ENCODE measurements at regions not wholly inside any gene's neighbourhood (a gene's known extent, or its start where the extent isn't known, plus 50 kb on each side); places are given as distances from the start of the nearest gene placed in this dataset.
A peak's percentile ranks its signal among the peaks of the same experiment; 100 is the strongest.

GRCh38 chrX:20545538-20545937 is 278.8 kb upstream of the RPS6KA3 start:
- H3K4me3 Mint-ChIP-seq, result no peak overlapping the region
- Histone ChIP-seq H3K36me3 (ENCODE audit: control insufficient read depth in 2 of 3, insufficient read depth in 3 of 3, low read length in 3 of 3) (no peaks in the 10 kb centered on the region), H3K4me3 (ENCODE audit: low read length) (no peak overlapping the region), H3K9me3 (ENCODE audit: control insufficient read depth in 2 of 3, low read length in 3 of 3) (peaks cover 0 to 11% (median 0%) of the 10 kb centered on the region in 3 experiments), H3K4me1 (ENCODE audit: control insufficient read depth in 2 of 2, insufficient read depth in 2 of 2, low read length in 2 of 2) (no peaks in the 10 kb centered on the region), H3K27me3 (ENCODE audit: control insufficient read depth in 2 of 2, insufficient read depth in 2 of 2, low read length in 2 of 2) (no peaks in the 10 kb centered on the region), H3K27ac (ENCODE audit: low read depth, low read length) (no peak overlapping the region)
- no peaks in the 10 kb centered on the region for H3K27me3 Mint-ChIP-seq
- DNase-seq (no peak), ATAC-seq (no peak)
- ChIA-PET POLR2A (no interaction called here), CTCF (no interaction called here)
- H3K36me3 Mint-ChIP-seq, result peaks cover 0 to 12% (median 6%) of the 10 kb centered on the region in 5 donors
- H3K4me1 Mint-ChIP-seq, result peaks cover 0 to 2% (median 0%) of the 10 kb centered on the region in 7 donors
- intact Hi-C loops (cut with micrococcal nuclease), result no loop called here
- peaks cover 0 to 36% (median 12%) of the 10 kb centered on the region in 11 donors for H3K9me3 Mint-ChIP-seq
- H3K27ac Mint-ChIP-seq, result no peak overlapping the region

- ChIA-PET POLR2A (no interaction called here), CTCF (no interaction called here)
- Histone ChIP-seq H3K27me3 (ENCODE audit: control insufficient read depth in 2 of 2, insufficient read depth in 2 of 2, low read length in 2 of 2) (no peaks in the 10 kb centered on the region), H3K36me3 (ENCODE audit: control insufficient read depth in 2 of 3, insufficient read depth in 3 of 3, low read length in 3 of 3) (no peaks in the 10 kb centered on the region), H3K9me3 (ENCODE audit: control insufficient read depth in 2 of 3, low read length in 3 of 3) (peaks cover 0 to 11% (median 0%) of the 10 kb centered on the region in 3 experiments), H3K27ac (ENCODE audit: low read depth, low read length) (no peak overlapping the region), H3K4me3 (ENCODE audit: low read length) (no peak overlapping the region), H3K4me1 (ENCODE audit: control insufficient read depth in 2 of 2, insufficient read depth in 2 of 2, low read length in 2 of 2) (no peaks in the 10 kb centered on the region)
- H3K36me3 Mint-ChIP-seq, result peaks cover 0 to 12% (median 6%) of the 10 kb centered on the region in 5 donors
- H3K27me3 Mint-ChIP-seq, result peaks cover 0 to 2% (median 0%) of the 10 kb centered on the region in 5 donors
- H3K4me3 Mint-ChIP-seq, result no peak overlapping the region
- intact Hi-C loops (cut with micrococcal nuclease), result no loop called here
- DNase-seq (no peak), ATAC-seq (no peak)
- no peak overlapping the region for H3K27ac Mint-ChIP-seq
- peaks cover 0 to 39% (median 12%) of the 10 kb centered on the region in 11 donors for H3K9me3 Mint-ChIP-seq
- H3K4me1 Mint-ChIP-seq, result no peaks in the 10 kb centered on the region
Observed at GRCh38 chrX:20542072-20542471, 275.4 kb upstream of the RPS6KA3 start.

DNA sequence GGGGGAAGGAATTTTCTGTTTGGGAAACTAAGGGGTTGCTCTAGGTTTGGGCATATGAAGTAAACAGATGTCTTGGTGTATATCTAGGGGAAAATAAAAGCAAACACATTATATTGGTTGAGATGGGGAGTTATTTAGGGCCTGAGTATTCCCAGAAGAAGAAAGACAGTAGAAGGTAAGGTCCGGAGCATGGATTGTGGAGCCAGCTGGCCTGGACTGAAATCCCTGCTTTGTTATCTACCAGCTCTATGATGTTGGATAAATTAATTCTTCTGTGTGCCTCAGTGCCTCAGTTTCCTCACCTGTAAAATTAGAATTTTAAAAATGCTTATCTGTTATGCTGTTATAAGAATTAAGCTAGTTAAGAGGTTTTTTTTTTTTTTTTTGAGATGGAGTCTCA is 272.3 kb upstream of the RPS6KA3 start:
- H3K27me3 Mint-ChIP-seq, result peaks cover 0 to 16% (median 7%) of the 10 kb centered on the region in 5 donors
- peaks cover 0 to 12% (median 6%) of the 10 kb centered on the region in 5 donors for H3K36me3 Mint-ChIP-seq
- no peaks in the 10 kb centered on the region for H3K27me3 ChIP-seq (ENCODE audit: control insufficient read depth in 2 of 2, insufficient read depth in 2 of 2, low read length in 2 of 2)
- CTCF ChIA-PET, result no interaction called here
- no peak overlapping the region for H3K4me3 Mint-ChIP-seq
- intact Hi-C loops (cut with micrococcal nuclease), result no loop called here
- no peaks in the 10 kb centered on the region for H3K4me1 ChIP-seq (ENCODE audit: control insufficient read depth in 2 of 2, insufficient read depth in 2 of 2, low read length in 2 of 2)
- no peak overlapping the region for H3K4me3 ChIP-seq (ENCODE audit: low read length)
- H3K9me3 Mint-ChIP-seq, result peaks cover 0 to 36% (median 12%) of the 10 kb centered on the region in 11 donors
- no peaks in the 10 kb centered on the region for H3K36me3 ChIP-seq (ENCODE audit: control insufficient read depth in 2 of 3, insufficient read depth in 3 of 3, low read length in 3 of 3)
- H3K9me3 ChIP-seq (ENCODE audit: control insufficient read depth in 2 of 3, low read length in 3 of 3), result peaks cover 0 to 11% (median 0%) of the 10 kb centered on the region in 3 experiments
- no peaks in the 10 kb centered on the region for H3K4me1 Mint-ChIP-seq
- POLR2A ChIA-PET, result no interaction called here
- H3K27ac ChIP-seq (ENCODE audit: low read depth, low read length), result no peak overlapping the region
- no peak for ATAC-seq
- no peak overlapping the region for H3K27ac Mint-ChIP-seq
- no peak for DNase-seq

GRCh38 chrX:20531667-20532066 is 265.0 kb upstream of the RPS6KA3 start:
- H3K27ac ChIP-seq (ENCODE audit: low read depth, low read length), result no peak overlapping the region
- Mint-ChIP-seq H3K9me3 (no peaks in the 10 kb centered on the region), H3K4me3 (no peak overlapping the region), H3K27ac (no peak overlapping the region), H3K27me3 (peaks cover 18 to 59% (median 22%) of the 10 kb centered on the region in 5 donors), H3K36me3 (no peaks in the 10 kb centered on the region), H3K4me1 (peaks cover 0 to 16% (median 4%) of the 10 kb centered on the region in 7 donors)
- H3K27me3 ChIP-seq (ENCODE audit: control insufficient read depth in 2 of 2, insufficient read depth in 2 of 2, low read length in 2 of 2), result no peaks in the 10 kb centered on the region
- intact Hi-C loops (cut with micrococcal nuclease), result loop anchor here in 1 of 2 donors (5.0 kb wide), 1 partner anchor 846 kb away; no protein-coding TSS in a partner anchor
- POLR2A ChIA-PET, result no interaction called here
- no peak for ATAC-seq
- no peaks in the 10 kb centered on the region for H3K36me3 ChIP-seq (ENCODE audit: control insufficient read depth in 2 of 3, insufficient read depth in 3 of 3, low read length in 3 of 3)
- CTCF ChIA-PET, result interaction anchor here (1.3 to 4.1 kb wide), 3 partner anchors 1191 to 1209 kb away, joined by 4 to 22 read pairs (median 12); no protein-coding TSS in a partner anchor
- H3K9me3 ChIP-seq (ENCODE audit: control insufficient read depth in 2 of 3, low read length in 3 of 3), result no peaks in the 10 kb centered on the region
- no peaks in the 10 kb centered on the region for H3K4me1 ChIP-seq (ENCODE audit: control insufficient read depth in 2 of 2, insufficient read depth in 2 of 2, low read length in 2 of 2)
- H3K4me3 ChIP-seq (ENCODE audit: low read length), result no peak overlapping the region
- DNase-seq, result no peak

GRCh38 chrX:20530406-20530921 is 263.8 kb upstream of the RPS6KA3 start:
- ChIA-PET CTCF (interaction anchor here (0.7 to 4.1 kb wide), 6 partner anchors 950 to 1216 kb away, joined by 4 to 22 read pairs (median 11); no protein-coding TSS in a partner anchor), POLR2A (interaction anchor here (0.6 kb wide), 1 partner anchor 90 kb away, joined by 3 read pairs; no protein-coding TSS in a partner anchor)
- H3K27me3 ChIP-seq (ENCODE audit: control insufficient read depth in 2 of 2, insufficient read depth in 2 of 2, low read length in 2 of 2), result no peaks in the 10 kb centered on the region
- no peaks in the 10 kb centered on the region for H3K9me3 Mint-ChIP-seq
- H3K4me1 Mint-ChIP-seq, result peaks cover 0 to 16% (median 4%) of the 10 kb centered on the region in 7 donors
- no peak overlapping the region for H3K4me3 ChIP-seq (ENCODE audit: low read length)
- no peaks in the 10 kb centered on the region for H3K36me3 ChIP-seq (ENCODE audit: control insufficient read depth in 2 of 3, insufficient read depth in 3 of 3, low read length in 3 of 3)
- no peaks in the 10 kb centered on the region for H3K36me3 Mint-ChIP-seq
- ATAC-seq (peak; percentile 47), DNase-seq (peak; percentile 10 to 61 (median 43))
- H3K27me3 Mint-ChIP-seq, result peaks cover 18 to 59% (median 22%) of the 10 kb centered on the region in 5 donors
- H3K4me3 Mint-ChIP-seq, result peak overlapping the region in 4 of 10 donors; percentile 16 to 48 (median 32)
- H3K9me3 ChIP-seq (ENCODE audit: control insufficient read depth in 2 of 3, low read length in 3 of 3), result no peaks in the 10 kb centered on the region
- peak overlapping the region in 2 of 9 donors; percentile 6 to 39 for H3K27ac Mint-ChIP-seq
- H3K27ac ChIP-seq (ENCODE audit: low read depth, low read length), result no peak overlapping the region
- intact Hi-C loops (cut with micrococcal nuclease), result loop anchor here (1.0 to 5.0 kb wide), 4 partner anchors 847 to 1216 kb away; no protein-coding TSS in a partner anchor
- no peaks in the 10 kb centered on the region for H3K4me1 ChIP-seq (ENCODE audit: control insufficient read depth in 2 of 2, insufficient read depth in 2 of 2, low read length in 2 of 2)

DNA sequence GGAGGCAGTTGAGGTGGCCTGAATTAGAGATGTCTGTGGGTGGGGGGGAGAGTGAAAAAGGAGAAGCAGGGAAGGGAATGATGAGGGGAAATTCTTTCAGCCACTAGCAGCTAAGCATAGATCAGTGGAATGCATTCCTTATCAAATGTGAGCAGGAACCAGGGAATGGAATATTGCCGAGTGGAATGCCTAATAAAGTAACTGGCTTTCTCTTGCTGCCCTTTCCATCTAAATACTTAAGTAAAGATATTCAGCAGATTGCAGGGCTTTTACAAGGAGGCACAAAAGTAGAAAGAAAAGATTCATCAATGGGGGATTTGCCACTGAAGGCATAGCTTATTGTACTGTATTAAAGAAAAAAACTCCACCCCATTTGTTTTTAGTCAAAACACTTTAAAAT is 263.0 kb upstream of the RPS6KA3 start:
- Mint-ChIP-seq H3K27me3 (peaks cover 18 to 56% (median 22%) of the 10 kb centered on the region in 5 donors), H3K27ac (peak overlapping the region in 2 of 9 donors; percentile 23 to 37), H3K36me3 (no peaks in the 10 kb centered on the region), H3K4me3 (no peak overlapping the region), H3K4me1 (peaks cover 0 to 16% (median 4%) of the 10 kb centered on the region in 7 donors), H3K9me3 (no peaks in the 10 kb centered on the region)
- Histone ChIP-seq H3K4me1 (ENCODE audit: control insufficient read depth in 2 of 2, insufficient read depth in 2 of 2, low read length in 2 of 2) (no peaks in the 10 kb centered on the region), H3K36me3 (ENCODE audit: control insufficient read depth in 2 of 3, insufficient read depth in 3 of 3, low read length in 3 of 3) (no peaks in the 10 kb centered on the region), H3K27me3 (ENCODE audit: control insufficient read depth in 2 of 2, insufficient read depth in 2 of 2, low read length in 2 of 2) (no peaks in the 10 kb centered on the region), H3K27ac (ENCODE audit: low read depth, low read length) (no peak overlapping the region), H3K4me3 (ENCODE audit: low read length) (no peak overlapping the region), H3K9me3 (ENCODE audit: control insufficient read depth in 2 of 3, low read length in 3 of 3) (no peaks in the 10 kb centered on the region)
- no peak for ATAC-seq
- no peak for DNase-seq
- ChIA-PET CTCF (interaction anchor here (1.8 to 4.1 kb wide), 4 partner anchors 951 to 1217 kb away, joined by 10 to 22 read pairs (median 14); no protein-coding TSS in a partner anchor), POLR2A (no interaction called here)
- intact Hi-C loops (cut with micrococcal nuclease), result loop anchor here (1.0 to 5.0 kb wide), 7 partner anchors 848 to 1663 kb away; no protein-coding TSS in a partner anchor
